ENCODE measurements at regions not wholly inside any gene's neighbourhood (a gene's known extent, or its start where the extent isn't known, plus 50 kb on each side); places are given as distances from the start of the nearest gene placed in this dataset.
A peak's percentile ranks its signal among the peaks of the same experiment; 100 is the strongest.

DNA sequence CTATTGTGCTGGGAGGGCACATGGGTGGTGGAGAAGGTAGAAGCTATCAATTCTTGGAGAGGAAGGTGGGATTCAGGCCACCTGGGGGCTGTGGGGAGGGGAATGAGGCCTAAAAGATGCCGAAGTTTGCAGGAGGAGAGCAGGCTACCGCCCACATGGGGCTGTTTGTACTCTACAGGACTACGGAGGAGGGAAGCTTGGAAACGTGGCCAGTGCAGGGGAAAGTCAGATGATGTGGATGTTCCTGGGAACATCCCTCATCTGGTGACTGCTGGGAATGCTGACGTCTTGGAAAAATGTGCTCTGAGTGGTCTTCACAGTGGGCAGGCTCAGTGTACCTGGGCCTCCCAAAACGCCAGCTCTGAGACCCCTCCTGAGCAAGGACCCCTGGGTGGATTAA lies 78.5 kb downstream of the TNFAIP2 start:
- 73 to 79% methylated on average over 6 of the region's 6 CpGs for WGBS, 2 donors
- Histone ChIP-seq H3K9me3 (peaks cover 0 to 11% (median 0%) of the 10 kb centered on the region in 3 donors), H3K27ac (no peak overlapping the region), H3K27me3 (no peaks in the 10 kb centered on the region), H3K4me1 (peaks cover 18% of the 10 kb centered on the region), H3K4me3 (no peak overlapping the region), H3K36me3 (replicated peaks in 1 of 2; ENCODE audit: insufficient read depth in 1 of 2, low read depth in 2 of 2) (no peaks in the 10 kb centered on the region)
- ATAC-seq (no peak), DNase-seq (no peak)
- TF ChIP-seq, protein P1, sequence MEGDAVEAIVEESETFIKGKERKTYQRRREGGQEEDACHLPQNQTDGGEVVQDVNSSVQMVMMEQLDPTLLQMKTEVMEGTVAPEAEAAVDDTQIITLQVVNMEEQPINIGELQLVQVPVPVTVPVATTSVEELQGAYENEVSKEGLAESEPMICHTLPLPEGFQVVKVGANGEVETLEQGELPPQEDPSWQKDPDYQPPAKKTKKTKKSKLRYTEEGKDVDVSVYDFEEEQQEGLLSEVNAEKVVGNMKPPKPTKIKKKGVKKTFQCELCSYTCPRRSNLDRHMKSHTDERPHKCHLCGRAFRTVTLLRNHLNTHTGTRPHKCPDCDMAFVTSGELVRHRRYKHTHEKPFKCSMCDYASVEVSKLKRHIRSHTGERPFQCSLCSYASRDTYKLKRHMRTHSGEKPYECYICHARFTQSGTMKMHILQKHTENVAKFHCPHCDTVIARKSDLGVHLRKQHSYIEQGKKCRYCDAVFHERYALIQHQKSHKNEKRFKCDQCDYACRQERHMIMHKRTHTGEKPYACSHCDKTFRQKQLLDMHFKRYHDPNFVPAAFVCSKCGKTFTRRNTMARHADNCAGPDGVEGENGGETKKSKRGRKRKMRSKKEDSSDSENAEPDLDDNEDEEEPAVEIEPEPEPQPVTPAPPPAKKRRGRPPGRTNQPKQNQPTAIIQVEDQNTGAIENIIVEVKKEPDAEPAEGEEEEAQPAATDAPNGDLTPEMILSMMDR (IDR thresholded peaks at IDR 0.05), result no peak
- TF ChIP-seq POLR2A (IDR thresholded peaks at IDR 0.05), result no peak
- intact Hi-C loops (cut with DNase I), result no loop called here

DNA sequence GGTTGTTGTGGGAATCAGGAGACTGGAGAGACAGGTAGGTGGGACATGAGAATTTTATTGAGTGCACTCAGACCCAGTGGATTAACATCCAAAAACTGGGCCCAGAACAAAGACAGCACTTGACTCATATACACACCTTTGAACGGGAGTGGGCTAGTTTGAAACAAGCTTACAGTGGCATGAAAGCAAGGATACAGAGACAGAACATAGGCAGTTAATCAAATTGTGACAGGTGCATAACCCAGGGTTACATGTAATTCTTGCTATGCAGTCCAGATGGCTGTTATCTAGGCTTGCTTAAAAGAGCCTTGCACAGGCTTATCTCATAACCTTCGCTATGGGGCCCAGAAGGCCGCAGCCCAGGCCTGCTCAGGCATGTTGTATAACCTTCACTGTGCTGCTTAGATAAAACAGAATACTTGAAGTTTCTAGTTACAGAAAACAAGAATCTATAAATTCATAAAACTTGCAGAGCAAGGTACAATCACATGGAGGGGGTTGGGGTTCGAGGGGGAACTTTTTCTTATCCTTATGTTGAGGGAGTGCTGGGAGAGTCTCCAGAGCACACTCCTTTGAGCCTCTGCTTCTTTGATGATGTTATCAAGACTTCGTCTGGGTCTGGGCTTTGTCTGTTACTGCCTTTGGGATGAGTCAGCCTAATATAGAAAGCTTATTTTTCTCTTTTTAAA lies 81.7 kb downstream of the TNFAIP2 start:
- TF ChIP-seq, protein P1 (IDR thresholded peaks at IDR 0.05), result no peak
- no peak for TF ChIP-seq POLR2A (IDR thresholded peaks at IDR 0.05)
- no peak overlapping the region for H3K4me3 ChIP-seq

DNA sequence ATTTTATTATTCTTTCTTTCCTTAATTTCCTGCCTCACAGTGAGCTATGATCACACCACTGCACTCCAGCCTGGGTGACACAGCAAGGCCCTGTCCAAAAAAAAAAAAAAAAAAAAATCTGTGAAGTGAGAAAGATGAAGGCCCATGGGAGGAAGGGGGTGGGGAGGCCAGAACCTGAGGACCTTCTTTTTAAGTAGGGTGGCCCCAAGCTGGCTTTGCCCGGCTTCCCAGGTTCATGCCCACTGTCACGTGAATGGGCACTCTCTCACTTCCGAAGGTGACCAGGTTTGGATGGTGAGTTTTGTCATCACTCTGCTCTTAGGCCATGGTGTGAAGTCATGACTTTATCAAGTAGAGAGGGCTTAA lies 82.3 kb downstream of the TNFAIP2 start:
- Histone ChIP-seq H3K9me3 (peaks cover 0 to 11% (median 0%) of the 10 kb centered on the region in 3 donors), H3K36me3 (replicated peaks in 1 of 2; ENCODE audit: insufficient read depth in 1 of 2, low read depth in 2 of 2) (no peaks in the 10 kb centered on the region), H3K4me3 (no peak overlapping the region), H3K27ac (peak overlapping the region; percentile 5 to 73 (median 70)), H3K4me1 (peaks cover 22% of the 10 kb centered on the region), H3K27me3 (no peaks in the 10 kb centered on the region)
- 90 to 100% methylated on average over 3 of the region's 3 CpGs for WGBS, 2 donors
- no peak for ATAC-seq
- intact Hi-C loops (cut with DNase I), result no loop called here
- DNase-seq, result no peak
- TF ChIP-seq POLR2A (IDR thresholded peaks at IDR 0.05), result no peak
- TF ChIP-seq, protein P1 (IDR thresholded peaks at IDR 0.05), result no peak

More for the DNA sequence above, 81.7 kb downstream of the TNFAIP2 start:
- no peak overlapping the region for H3K27ac ChIP-seq
- DNase-seq (no peak), ATAC-seq (no peak)
- 49 to 61% methylated on average over 5 of the region's 5 CpGs for WGBS, 2 donors
- intact Hi-C loops (cut with DNase I), result no loop called here
- H3K27me3 ChIP-seq, result no peaks in the 10 kb centered on the region
- H3K9me3 ChIP-seq, result peaks cover 0 to 11% (median 0%) of the 10 kb centered on the region in 3 donors
- H3K4me1 ChIP-seq, result peaks cover 22% of the 10 kb centered on the region
- no peaks in the 10 kb centered on the region for H3K36me3 ChIP-seq (replicated peaks in 1 of 2; ENCODE audit: insufficient read depth in 1 of 2, low read depth in 2 of 2)

DNA sequence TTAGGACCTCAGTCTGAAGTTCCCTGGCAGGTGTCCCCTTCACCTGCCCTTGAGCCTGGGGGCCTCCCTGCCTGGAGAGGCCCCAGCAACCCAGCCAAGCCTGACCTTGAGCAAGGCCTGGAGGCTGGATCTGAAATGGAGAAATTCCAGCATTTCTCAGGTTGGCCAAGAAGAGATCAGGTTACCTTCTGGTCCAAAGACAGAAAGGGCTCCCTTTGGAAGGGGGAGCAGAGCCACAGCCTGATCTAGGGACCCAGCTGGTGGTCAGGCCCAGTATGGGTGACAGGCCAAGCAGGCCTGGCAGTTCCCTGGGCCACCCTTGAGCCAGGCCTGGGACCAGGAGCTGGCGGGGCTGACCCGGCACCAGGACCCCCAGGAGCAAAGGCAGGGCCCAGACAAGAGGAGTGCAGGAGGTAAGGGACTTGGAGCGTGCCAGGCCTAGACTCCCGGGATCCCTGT lies 82.8 kb downstream of the TNFAIP2 start:
- Histone ChIP-seq H3K36me3 (replicated peaks in 1 of 2; ENCODE audit: insufficient read depth in 1 of 2, low read depth in 2 of 2) (no peaks in the 10 kb centered on the region), H3K4me1 (peaks cover 22% of the 10 kb centered on the region), H3K27me3 (no peaks in the 10 kb centered on the region), H3K4me3 (no peak overlapping the region), H3K9me3 (peaks cover 0 to 11% (median 0%) of the 10 kb centered on the region in 3 donors), H3K27ac (peak overlapping the region; percentile 11 to 73 (median 70))
- TF ChIP-seq, protein P1 (IDR thresholded peaks at IDR 0.05), result no peak
- no peak for TF ChIP-seq POLR2A (IDR thresholded peaks at IDR 0.05)
- peak in 2 of 4 donors; percentile 16 to 39 for DNase-seq
- intact Hi-C loops (cut with DNase I), result no loop called here
- WGBS, 2 donors, result 71 to 83% methylated on average over 1 to 4 of the region's 4 CpGs
- ATAC-seq, result peak; percentile 41
